ENCODE measurements at regions not wholly inside any gene's neighbourhood (a gene's known extent, or its start where the extent isn't known, plus 50 kb on each side); places are given as distances from the start of the nearest gene placed in this dataset.

- no peak for TF ChIP-seq CTCF (conservative IDR thresholded peaks at IDR 0.05; ENCODE audit: low read length)
- no peak for TF ChIP-seq EZH2phosphoT487 (IDR thresholded peaks at IDR 0.05; ENCODE audit: borderline replicate concordance)
- Histone ChIP-seq H3K27me3 (ENCODE audit: insufficient read depth, low read length, poor library complexity, severe bottlenecking) (no peaks in the 10 kb centered on the region), H3F3A (ENCODE audit: low read depth) (no peaks in the 10 kb centered on the region), H2AFZ (ENCODE audit: low read length) (no peak overlapping the region), H3K4me1 (ENCODE audit: insufficient read depth, low read length, poor library complexity, severe bottlenecking) (no peaks in the 10 kb centered on the region), H3K79me2 (ENCODE audit: insufficient read depth, low read length) (no peaks in the 10 kb centered on the region), H3K9me2 (replicated peaks; ENCODE audit: low read depth, low read length) (no peaks in the 10 kb centered on the region), H3K36me3 (ENCODE audit: insufficient read depth, low read length) (no peaks in the 10 kb centered on the region), H3K9me3 (ENCODE audit: insufficient read depth, low read depth, low read length) (no peaks in the 10 kb centered on the region), H3K4me3 (ENCODE audit: low read length, poor library complexity, severe bottlenecking) (no peak overlapping the region), H3K9ac (ENCODE audit: low read depth, low read length, poor library complexity, severe bottlenecking) (no peak overlapping the region), H4K20me1 (ENCODE audit: insufficient read depth, low read length, poor library complexity, severe bottlenecking) (no peaks in the 10 kb centered on the region), H3K4me2 (ENCODE audit: low read depth, low read length, poor library complexity, severe bottlenecking) (no peak overlapping the region)
Measured at GRCh38 chr5:101608322-101608721, 687.8 kb downstream of the SLCO4C1 start.

GRCh38 chr5:101605700-101606099, 690.4 kb downstream of the SLCO4C1 start:
- Histone ChIP-seq H2AFZ (ENCODE audit: low read length) (no peak overlapping the region), H3K9me3 (ENCODE audit: insufficient read depth, low read depth, low read length) (no peaks in the 10 kb centered on the region), H3K79me2 (ENCODE audit: insufficient read depth, low read length) (no peaks in the 10 kb centered on the region), H4K20me1 (ENCODE audit: insufficient read depth, low read length, poor library complexity, severe bottlenecking) (no peaks in the 10 kb centered on the region), H3K4me2 (ENCODE audit: low read depth, low read length, poor library complexity, severe bottlenecking) (no peak overlapping the region), H3K36me3 (ENCODE audit: insufficient read depth, low read length) (no peaks in the 10 kb centered on the region), H3K9me2 (replicated peaks; ENCODE audit: low read depth, low read length) (no peaks in the 10 kb centered on the region), H3K27me3 (ENCODE audit: insufficient read depth, low read length, poor library complexity, severe bottlenecking) (no peaks in the 10 kb centered on the region), H3K4me1 (ENCODE audit: insufficient read depth, low read length, poor library complexity, severe bottlenecking) (no peaks in the 10 kb centered on the region), H3K9ac (ENCODE audit: low read depth, low read length, poor library complexity, severe bottlenecking) (no peak overlapping the region), H3K4me3 (ENCODE audit: low read length, poor library complexity, severe bottlenecking) (no peak overlapping the region), H3F3A (ENCODE audit: low read depth) (no peaks in the 10 kb centered on the region)
- no peak for TF ChIP-seq EZH2phosphoT487 (IDR thresholded peaks at IDR 0.05; ENCODE audit: borderline replicate concordance)
- no peak for TF ChIP-seq CTCF (conservative IDR thresholded peaks at IDR 0.05; ENCODE audit: low read length)

- no peak for TF ChIP-seq EZH2phosphoT487 (IDR thresholded peaks at IDR 0.05; ENCODE audit: borderline replicate concordance)
- no peak for TF ChIP-seq CTCF (conservative IDR thresholded peaks at IDR 0.05; ENCODE audit: low read length)
- H3F3A ChIP-seq (ENCODE audit: low read depth), result no peaks in the 10 kb centered on the region
- no peaks in the 10 kb centered on the region for H3K79me2 ChIP-seq (ENCODE audit: insufficient read depth, low read length)
- no peak overlapping the region for H3K4me2 ChIP-seq (ENCODE audit: low read depth, low read length, poor library complexity, severe bottlenecking)
- no peak overlapping the region for H3K9ac ChIP-seq (ENCODE audit: low read depth, low read length, poor library complexity, severe bottlenecking)
- no peaks in the 10 kb centered on the region for H3K9me3 ChIP-seq (ENCODE audit: insufficient read depth, low read depth, low read length)
- H3K9me2 ChIP-seq (replicated peaks; ENCODE audit: low read depth, low read length), result no peaks in the 10 kb centered on the region
- H3K4me1 ChIP-seq (ENCODE audit: insufficient read depth, low read length, poor library complexity, severe bottlenecking), result no peaks in the 10 kb centered on the region
- no peak overlapping the region for H2AFZ ChIP-seq (ENCODE audit: low read length)
- H4K20me1 ChIP-seq (ENCODE audit: insufficient read depth, low read length, poor library complexity, severe bottlenecking), result no peaks in the 10 kb centered on the region
- no peaks in the 10 kb centered on the region for H3K36me3 ChIP-seq (ENCODE audit: insufficient read depth, low read length)
- no peaks in the 10 kb centered on the region for H3K27me3 ChIP-seq (ENCODE audit: insufficient read depth, low read length, poor library complexity, severe bottlenecking)
- H3K4me3 ChIP-seq (ENCODE audit: low read length, poor library complexity, severe bottlenecking), result no peak overlapping the region
Measured at GRCh38 chr5:101600614-101601013, 695.5 kb downstream of the SLCO4C1 start.
